Suprapubic skin (tissue), 4 donors: ENCODE measurements at regions not wholly inside any gene's neighbourhood (a gene's known extent, or its start where the extent isn't known, plus 50 kb on each side); places are given as distances from the start of the nearest gene placed in this dataset.

ENCODE experiments used
- EP300 ChIP-seq: sonication (generic); formaldehyde crosslinking; IDR thresholded peaks from one replicate; pipeline ENCODE4 v1.6.1; 2017; ENCODE audit warnings: antibody characterized with exemption
- POLR2A ChIP-seq, 2 donors: fragments of 450-650 bp; IDR thresholded peaks; one replicate each; pipeline ENCODE4 v1.6.1; 2017; ENCODE audit warnings: antibody characterized with exemption in 2 of 2, mild to moderate bottlenecking in 2 of 2, moderate library complexity in 2 of 2
- POLR2AphosphoS5 ChIP-seq, 3 donors: sonication (generic); formaldehyde crosslinking; IDR thresholded peaks; one replicate each; pipeline ENCODE4 v1.6.1; 2017; ENCODE audit warnings: antibody characterized with exemption in 3 of 3
- TF ChIP-seq, protein P1 (sequence below), 2 donors: fragments of 200-600 bp in 1 of 2; fragments of 450-650 bp in 1 of 2; sonication (generic) in 1 of 2; IDR thresholded peaks; one replicate each; pipeline ENCODE4 v1.5.1; 2016 to 2019; ENCODE audit warnings: antibody characterized with exemption in 2 of 2, mild to moderate bottlenecking in 1 of 2, moderate library complexity in 1 of 2

DNA sequence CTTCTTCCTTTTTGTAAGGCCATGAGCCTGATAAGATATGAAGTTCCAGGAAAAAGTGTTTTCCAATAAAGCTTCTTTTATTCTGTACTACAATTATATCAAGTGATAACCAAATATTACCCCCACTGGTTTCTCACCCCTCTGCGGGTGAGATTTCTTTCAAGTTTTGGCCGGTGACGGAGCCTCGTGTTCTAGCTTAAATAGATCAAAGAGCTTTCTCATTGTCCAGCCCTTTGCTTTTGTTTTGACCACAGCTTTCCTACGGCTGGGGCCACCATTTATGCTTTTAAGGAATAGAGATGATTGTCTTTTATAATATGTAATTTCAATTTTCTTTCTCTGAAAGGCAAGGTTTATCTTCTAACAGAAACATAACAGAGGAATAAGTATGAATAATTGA lies 196.7 kb upstream of the MTPN start:
- TF ChIP-seq, protein P1, sequence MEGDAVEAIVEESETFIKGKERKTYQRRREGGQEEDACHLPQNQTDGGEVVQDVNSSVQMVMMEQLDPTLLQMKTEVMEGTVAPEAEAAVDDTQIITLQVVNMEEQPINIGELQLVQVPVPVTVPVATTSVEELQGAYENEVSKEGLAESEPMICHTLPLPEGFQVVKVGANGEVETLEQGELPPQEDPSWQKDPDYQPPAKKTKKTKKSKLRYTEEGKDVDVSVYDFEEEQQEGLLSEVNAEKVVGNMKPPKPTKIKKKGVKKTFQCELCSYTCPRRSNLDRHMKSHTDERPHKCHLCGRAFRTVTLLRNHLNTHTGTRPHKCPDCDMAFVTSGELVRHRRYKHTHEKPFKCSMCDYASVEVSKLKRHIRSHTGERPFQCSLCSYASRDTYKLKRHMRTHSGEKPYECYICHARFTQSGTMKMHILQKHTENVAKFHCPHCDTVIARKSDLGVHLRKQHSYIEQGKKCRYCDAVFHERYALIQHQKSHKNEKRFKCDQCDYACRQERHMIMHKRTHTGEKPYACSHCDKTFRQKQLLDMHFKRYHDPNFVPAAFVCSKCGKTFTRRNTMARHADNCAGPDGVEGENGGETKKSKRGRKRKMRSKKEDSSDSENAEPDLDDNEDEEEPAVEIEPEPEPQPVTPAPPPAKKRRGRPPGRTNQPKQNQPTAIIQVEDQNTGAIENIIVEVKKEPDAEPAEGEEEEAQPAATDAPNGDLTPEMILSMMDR (IDR thresholded peaks at IDR 0.05), result no peak
- TF ChIP-seq POLR2A (IDR thresholded peaks at IDR 0.05) (no peak), POLR2AphosphoS5 (IDR thresholded peaks at IDR 0.05) (no peak), EP300 (no peak)
